GM23248 (cell line): ENCODE measurements at regions not wholly inside any gene's neighbourhood (a gene's known extent, or its start where the extent isn't known, plus 50 kb on each side); places are given as distances from the start of the nearest gene placed in this dataset.

Source experiments
- EZH2 ChIP-seq: fragments of 200-600 bp; sonication (generic); IDR thresholded peaks from 2 replicates; pipeline ENCODE4 v1.6.1; 2018; ENCODE audit warnings: antibody characterized with exemption, mild to moderate bottlenecking; ENCODE audit not compliant: insufficient read depth, poor library complexity, severe bottlenecking
- EZH2phosphoT487 ChIP-seq: fragments of 200-600 bp; sonication (generic); IDR thresholded peaks from 2 replicates; pipeline ENCODE4 v1.6.1; 2018; ENCODE audit warnings: antibody characterized with exemption, moderate library complexity, mild to moderate bottlenecking, low read depth; ENCODE audit not compliant: insufficient read depth

DNA sequence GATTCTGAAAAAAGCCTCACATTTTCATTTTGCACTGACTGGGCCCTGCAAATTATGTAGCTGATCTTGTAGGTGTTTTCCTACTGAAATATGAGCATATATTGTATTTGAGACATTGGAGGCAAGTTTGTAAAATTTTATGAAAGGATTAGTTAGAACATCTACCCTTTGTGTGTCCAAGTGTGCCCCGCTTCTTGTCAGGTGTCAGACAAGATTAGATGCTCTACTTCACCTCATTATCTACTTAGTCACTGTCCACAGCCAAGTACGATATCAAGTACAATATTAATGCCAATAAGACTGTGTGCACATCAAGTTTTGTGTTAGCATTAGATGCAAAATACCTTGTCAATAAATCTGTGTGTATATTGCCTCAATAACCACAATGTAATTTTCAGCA lies 67.8 kb upstream of the RPRM start:
- TF ChIP-seq EZH2 (no peak), EZH2phosphoT487 (no peak)
